IMR-90 (cell line): ENCODE measurements at regions not wholly inside any gene's neighbourhood (a gene's known extent, or its start where the extent isn't known, plus 50 kb on each side); places are given as distances from the start of the nearest gene placed in this dataset.

ENCODE experiments used
- ATAC-seq: fragments of 200-7000 bp; cut with Tn5 transposase; 2 replicates; pipeline ENCODE4 v1.9.1; 2020; ENCODE audit warnings: low read depth, mild to moderate bottlenecking, moderate library complexity
- BruUV-seq: library from RNA; stranded (reverse); fragments of 400-500 nt; replicated peaks from 2 replicates; lab custom pipeline; 2021; lab: Mats Ljungman, UMichigan
- CTCF ChIA-PET: fragments of 300-600 bp; formaldehyde crosslinking; extraction: SDS; loops from one replicate; lab custom pipeline; 2021; ENCODE audit warnings: antibody characterized with exemption; lab: Yijun Ruan, JAX
- POLR2A ChIA-PET: fragments of 300-600 bp; sonication (Branson Sonifier 250); formaldehyde crosslinking; loops from one replicate; lab custom pipeline; 2022; ENCODE audit warnings: antibody characterized with exemption; ENCODE audit not compliant: unreplicated experiment; lab: Charles Lee
- DNase-seq: peaks from one replicate; pipeline ENCODE4 v3.0.0; 2013
- H2AFZ ChIP-seq: replicated peaks from 2 replicates; pipeline ENCODE3; 2013; ENCODE audit warnings: low read length, mild to moderate bottlenecking; ENCODE audit not compliant: poor library complexity
- H2AK5ac ChIP-seq: 2 replicates; pipeline ENCODE4 v1.6.1; 2013; ENCODE audit warnings: low read depth, low read length, inconsistent platforms
- H2AK9ac ChIP-seq: replicated peaks from 2 replicates; pipeline ENCODE3; 2013; ENCODE audit warnings: mild to moderate bottlenecking, low read depth, low read length, moderate library complexity; ENCODE audit not compliant: poor library complexity
- H2BK120ac ChIP-seq: 2 replicates; pipeline ENCODE4 v1.6.1; 2013; ENCODE audit warnings: low read depth, low read length, inconsistent platforms
- H2BK15ac ChIP-seq: 3 replicates; pipeline ENCODE4 v1.6.1; 2013; ENCODE audit warnings: low read depth, low read length, inconsistent platforms
- H2BK20ac ChIP-seq: 2 replicates; pipeline ENCODE4 v1.6.1; 2013; ENCODE audit warnings: low read depth, mild to moderate bottlenecking, inconsistent platforms, low read length, moderate library complexity
- H2BK5ac ChIP-seq: 2 replicates; pipeline ENCODE4 v1.6.1; 2013; ENCODE audit warnings: mild to moderate bottlenecking, low read depth, low read length, inconsistent platforms; ENCODE audit not compliant: poor library complexity, severe bottlenecking
- H3K14ac ChIP-seq: replicated peaks from 2 replicates; pipeline ENCODE4 v1.6.1; 2013; ENCODE audit warnings: low read depth, low read length, inconsistent platforms
- H3K18ac ChIP-seq: 2 replicates; pipeline ENCODE4 v1.6.1; 2013; ENCODE audit warnings: low read depth, low read length, control low read depth
- H3K23ac ChIP-seq: 2 replicates; pipeline ENCODE4 v1.6.1; 2013; ENCODE audit warnings: low read depth, low read length, inconsistent platforms
- H3K27ac ChIP-seq: 2 replicates; pipeline ENCODE4 v1.5.1; 2013; ENCODE audit warnings: mild to moderate bottlenecking, control low read depth, low read length; ENCODE audit not compliant: insufficient read depth
- H3K27me3 ChIP-seq: 2 replicates; pipeline ENCODE4 v1.6.1; 2013; ENCODE audit warnings: low read length; ENCODE audit not compliant: control insufficient read depth, insufficient read depth
- H3K36me3 ChIP-seq: 2 replicates; pipeline ENCODE4 v1.6.1; 2013; ENCODE audit warnings: low read length, mixed read lengths; ENCODE audit not compliant: control insufficient read depth, insufficient read depth
- H3K4ac ChIP-seq: 2 replicates; pipeline ENCODE4 v1.6.1; 2013; ENCODE audit warnings: low read depth, low read length, inconsistent platforms
- H3K4me1 ChIP-seq: 2 replicates; pipeline ENCODE4 v1.6.1; 2013; ENCODE audit warnings: low read length, mixed read lengths; ENCODE audit not compliant: control insufficient read depth, insufficient read depth
- H3K4me2 ChIP-seq: 2 replicates; pipeline ENCODE4 v1.6.1; 2013; ENCODE audit warnings: low read depth, mild to moderate bottlenecking, control low read depth, low read length, moderate library complexity
- H3K4me3 ChIP-seq: 2 replicates; pipeline ENCODE4 v1.5.1; 2013; ENCODE audit warnings: low read depth, mild to moderate bottlenecking, control low read depth, low read length, moderate library complexity; ENCODE audit not compliant: insufficient read depth
- H3K56ac ChIP-seq: 2 replicates; pipeline ENCODE4 v1.6.1; 2013; ENCODE audit warnings: low read length, inconsistent platforms; ENCODE audit not compliant: insufficient read depth; ENCODE audit errors: extremely low read depth
- H3K79me1 ChIP-seq, 2 experiments: 2 replicates each; pipeline ENCODE4 v1.6.1; 2013; ENCODE audit warnings: low read length in 2 of 2, inconsistent platforms in 1 of 2, low read depth in 1 of 2
- H3K9ac ChIP-seq: 2 replicates; pipeline ENCODE4 v1.6.1; 2013; ENCODE audit warnings: low read depth, low read length, control low read depth
- H3K9me1 ChIP-seq: 2 replicates; pipeline ENCODE4 v1.6.1; 2013; ENCODE audit warnings: low read length, inconsistent platforms; ENCODE audit not compliant: insufficient read depth
- H3K9me3 ChIP-seq: 2 replicates; pipeline ENCODE4 v1.6.1; 2013; ENCODE audit warnings: low read length; ENCODE audit not compliant: control insufficient read depth, insufficient read depth
- H4K20me1 ChIP-seq: 2 replicates; pipeline ENCODE4 v1.6.1; 2013; ENCODE audit warnings: low read length, inconsistent platforms; ENCODE audit not compliant: insufficient read depth
- H4K5ac ChIP-seq: 2 replicates; pipeline ENCODE4 v1.6.1; 2013; ENCODE audit warnings: mild to moderate bottlenecking, low read depth, low read length, control low read depth
- H4K8ac ChIP-seq, 2 experiments: 2 replicates each; pipeline ENCODE4 v1.6.1; 2013; ENCODE audit warnings: low read depth in 2 of 2, low read length in 2 of 2, control low read depth in 1 of 2, inconsistent platforms in 1 of 2
- H4K91ac ChIP-seq: 2 replicates; pipeline ENCODE4 v1.6.1; 2013; ENCODE audit warnings: low read depth, low read length, inconsistent platforms; ENCODE audit not compliant: insufficient read depth
- BHLHE40 ChIP-seq: fragments of 150-350 bp; IDR thresholded peaks from 2 replicates; pipeline ENCODE4 v1.6.1; 2016; ENCODE audit warnings: mild to moderate bottlenecking, low read depth, low read length
- CEBPB ChIP-seq: IDR thresholded peaks from 2 replicates; pipeline ENCODE4 v1.6.1; 2012; ENCODE audit warnings: low read depth, low read length, improper control_type of control experiment
- CHD1 ChIP-seq: IDR thresholded peaks from 2 replicates; pipeline ENCODE4 v1.6.1; 2012; ENCODE audit warnings: low read depth, low read length, improper control_type of control experiment
- FOS ChIP-seq: fragments of 150-350 bp; IDR thresholded peaks from 2 replicates; pipeline ENCODE4 v1.6.1; 2016; ENCODE audit warnings: low read depth, low read length
- MAFK ChIP-seq: IDR thresholded peaks from 2 replicates; pipeline ENCODE4 v1.6.1; 2012; ENCODE audit warnings: low read depth, low read length, improper control_type of control experiment
- MAZ ChIP-seq: IDR thresholded peaks from 2 replicates; pipeline ENCODE4 v1.6.1; 2012; ENCODE audit warnings: low read depth, mild to moderate bottlenecking, low read length, improper control_type of control experiment, moderate library complexity, borderline replicate concordance
- MXI1 ChIP-seq: IDR thresholded peaks from 2 replicates; pipeline ENCODE4 v1.6.1; 2012; ENCODE audit warnings: low read depth, mild to moderate bottlenecking, low read length, moderate library complexity, borderline replicate concordance
- NFE2L2 ChIP-seq: fragments of 150-350 bp; IDR thresholded peaks from 2 replicates; pipeline ENCODE4 v1.6.1; 2016; ENCODE audit warnings: low read depth, mild to moderate bottlenecking, low read length
- POLR2A ChIP-seq: IDR thresholded peaks from 2 replicates; pipeline ENCODE4 v1.6.1; 2012; ENCODE audit warnings: mild to moderate bottlenecking, low read depth, low read length
- RAD21 ChIP-seq: IDR thresholded peaks from 2 replicates; pipeline ENCODE4 v1.6.1; 2012; ENCODE audit warnings: low read length, improper control_type of control experiment
- RCOR1 ChIP-seq: IDR thresholded peaks from 2 replicates; pipeline ENCODE4 v1.6.1; 2012; ENCODE audit warnings: mild to moderate bottlenecking, low read length, improper control_type of control experiment; ENCODE audit not compliant: insufficient replicate concordance
- RFX5 ChIP-seq: IDR thresholded peaks from 2 replicates; pipeline ENCODE4 v1.8.0; 2012; ENCODE audit warnings: low read depth, mild to moderate bottlenecking, low read length, moderate library complexity
- SMC3 ChIP-seq: fragments of 150-350 bp; IDR thresholded peaks from 2 replicates; pipeline ENCODE4 v1.6.1; 2016; ENCODE audit warnings: low read depth, mild to moderate bottlenecking, antibody characterized with exemption, low read length, moderate library complexity
- WGBS, 2 experiments: methylation state at CpG; one replicate each; pipeline versions ENCODE4 v1.1.5 to v1.1.7; 2013; ENCODE audit warnings: missing lambda C conversion rate in 2 of 2; ENCODE audit not compliant: insufficient read length in 1 of 2; ENCODE audit errors: extremely low coverage in 2 of 2; 5-methylcytosine and 5-hydroxymethylcytosine counted together
- dilution Hi-C: fragments of 300-500 bp; cut with HindIII; formaldehyde crosslinking; loops from one replicate; pipeline ENCODE4 v1.14.3; 2018; ENCODE audit warnings: low sequenced_read_pairs; ENCODE audit not compliant: unreplicated experiment
- in situ Hi-C: fragments of 300-500 bp; cut with MboI; formaldehyde crosslinking; loops from 3 replicates; pipeline ENCODE4 v1.14.3; 2019; ENCODE audit warnings: low sequenced_read_pairs, inconsistent platforms, mixed read lengths
- intact Hi-C: fragments of 100-400 bp; cut with micrococcal nuclease; formaldehyde crosslinking; loops from 2 replicates; pipeline ENCODE4 v1.10.0; 2022
- TF ChIP-seq, protein P1 (sequence below): fragments of 150-350 bp; IDR thresholded peaks from 2 replicates; pipeline ENCODE4 v1.6.1; 2016; ENCODE audit warnings: low read depth, mild to moderate bottlenecking, low read length, moderate library complexity, borderline replicate concordance
- TF ChIP-seq, protein P2 (sequence below): fragments of 150-350 bp; IDR thresholded peaks from 2 replicates; pipeline ENCODE4 v1.6.1; 2017; ENCODE audit warnings: mild to moderate bottlenecking, antibody characterized with exemption, low read length, low read depth
- TF ChIP-seq, protein P3 (sequence below): conservative IDR thresholded peaks from 2 replicates; pipeline ENCODE4 v1.5.1; 2012; ENCODE audit warnings: mild to moderate bottlenecking, low read depth, low read length, improper control_type of control experiment

DNA sequence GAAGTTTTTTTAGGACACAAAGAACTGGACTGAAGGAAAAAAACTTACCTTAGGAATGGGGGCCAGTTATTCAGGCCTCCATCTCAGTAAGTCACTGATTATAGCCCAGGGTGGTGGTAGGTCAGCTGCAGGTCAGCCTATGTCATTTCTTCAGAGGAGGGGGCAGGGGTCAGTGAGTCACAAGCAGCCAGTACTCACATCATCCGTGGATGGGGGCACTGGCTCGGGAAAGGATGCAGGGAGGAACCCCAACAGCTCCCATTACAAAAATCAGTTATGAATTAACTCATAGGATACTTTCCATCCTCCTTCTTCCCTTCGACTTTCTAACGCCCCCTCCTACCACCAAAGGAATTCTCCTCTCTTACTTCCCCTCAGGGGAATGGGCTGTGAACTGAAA is 578.3 kb downstream of the PDCD6IP start:
- DNase-seq (no peak), ATAC-seq (no peak)
- H3K36me3 ChIP-seq: no peaks in the 10 kb centered on the region
- no peak overlapping the region for H2BK5ac ChIP-seq
- dilution Hi-C loops (no loop called here), intact Hi-C loops (no loop called here), in situ Hi-C loops (no loop called here)
- ChIA-PET CTCF (no interaction called here), POLR2A (no interaction called here)
- H2BK20ac ChIP-seq: no peak overlapping the region
- H2AFZ ChIP-seq: no peak overlapping the region
- H3K23ac ChIP-seq: no peak overlapping the region
- no CpG with 5 or more reads among the region's 4 CpGs for WGBS, 2 experiments
- H4K5ac ChIP-seq: no peak overlapping the region
- no peak overlapping the region for H2BK120ac ChIP-seq
- H3K9ac ChIP-seq: no peak overlapping the region
- TF ChIP-seq NFE2L2: no peak
- TF ChIP-seq BHLHE40: no peak
- TF ChIP-seq, protein P1, sequence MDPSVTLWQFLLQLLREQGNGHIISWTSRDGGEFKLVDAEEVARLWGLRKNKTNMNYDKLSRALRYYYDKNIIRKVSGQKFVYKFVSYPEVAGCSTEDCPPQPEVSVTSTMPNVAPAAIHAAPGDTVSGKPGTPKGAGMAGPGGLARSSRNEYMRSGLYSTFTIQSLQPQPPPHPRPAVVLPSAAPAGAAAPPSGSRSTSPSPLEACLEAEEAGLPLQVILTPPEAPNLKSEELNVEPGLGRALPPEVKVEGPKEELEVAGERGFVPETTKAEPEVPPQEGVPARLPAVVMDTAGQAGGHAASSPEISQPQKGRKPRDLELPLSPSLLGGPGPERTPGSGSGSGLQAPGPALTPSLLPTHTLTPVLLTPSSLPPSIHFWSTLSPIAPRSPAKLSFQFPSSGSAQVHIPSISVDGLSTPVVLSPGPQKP: no peak
- TF ChIP-seq MAFK: no peak
- TF ChIP-seq, protein P2, sequence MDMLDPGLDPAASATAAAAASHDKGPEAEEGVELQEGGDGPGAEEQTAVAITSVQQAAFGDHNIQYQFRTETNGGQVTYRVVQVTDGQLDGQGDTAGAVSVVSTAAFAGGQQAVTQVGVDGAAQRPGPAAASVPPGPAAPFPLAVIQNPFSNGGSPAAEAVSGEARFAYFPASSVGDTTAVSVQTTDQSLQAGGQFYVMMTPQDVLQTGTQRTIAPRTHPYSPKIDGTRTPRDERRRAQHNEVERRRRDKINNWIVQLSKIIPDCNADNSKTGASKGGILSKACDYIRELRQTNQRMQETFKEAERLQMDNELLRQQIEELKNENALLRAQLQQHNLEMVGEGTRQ: no peak
- no peak for TF ChIP-seq SMC3
- no peak for TF ChIP-seq CEBPB
- TF ChIP-seq, protein P3, sequence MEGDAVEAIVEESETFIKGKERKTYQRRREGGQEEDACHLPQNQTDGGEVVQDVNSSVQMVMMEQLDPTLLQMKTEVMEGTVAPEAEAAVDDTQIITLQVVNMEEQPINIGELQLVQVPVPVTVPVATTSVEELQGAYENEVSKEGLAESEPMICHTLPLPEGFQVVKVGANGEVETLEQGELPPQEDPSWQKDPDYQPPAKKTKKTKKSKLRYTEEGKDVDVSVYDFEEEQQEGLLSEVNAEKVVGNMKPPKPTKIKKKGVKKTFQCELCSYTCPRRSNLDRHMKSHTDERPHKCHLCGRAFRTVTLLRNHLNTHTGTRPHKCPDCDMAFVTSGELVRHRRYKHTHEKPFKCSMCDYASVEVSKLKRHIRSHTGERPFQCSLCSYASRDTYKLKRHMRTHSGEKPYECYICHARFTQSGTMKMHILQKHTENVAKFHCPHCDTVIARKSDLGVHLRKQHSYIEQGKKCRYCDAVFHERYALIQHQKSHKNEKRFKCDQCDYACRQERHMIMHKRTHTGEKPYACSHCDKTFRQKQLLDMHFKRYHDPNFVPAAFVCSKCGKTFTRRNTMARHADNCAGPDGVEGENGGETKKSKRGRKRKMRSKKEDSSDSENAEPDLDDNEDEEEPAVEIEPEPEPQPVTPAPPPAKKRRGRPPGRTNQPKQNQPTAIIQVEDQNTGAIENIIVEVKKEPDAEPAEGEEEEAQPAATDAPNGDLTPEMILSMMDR: no peak
- no peak for TF ChIP-seq RAD21
- no peak for TF ChIP-seq POLR2A
- TF ChIP-seq MAZ: no peak
- no peak for TF ChIP-seq RFX5
- no peak for TF ChIP-seq MXI1
- no peak for TF ChIP-seq CHD1
- no peak for TF ChIP-seq RCOR1
- no peak for TF ChIP-seq FOS
- H2BK15ac ChIP-seq: no peak overlapping the region
- H3K27ac ChIP-seq: no peak overlapping the region
- H2AK5ac ChIP-seq: no peak overlapping the region
- H3K4ac ChIP-seq: no peak overlapping the region
- H3K27me3 ChIP-seq: no peaks in the 10 kb centered on the region
- H4K8ac ChIP-seq: no peak overlapping the region
- H4K20me1 ChIP-seq: no peaks in the 10 kb centered on the region
- no TSS peak for BruUV-seq
- H3K4me2 ChIP-seq: no peak overlapping the region
- H3K4me3 ChIP-seq: no peak overlapping the region
- peaks cover 16% of the 10 kb centered on the region; the same call in 1 of the 2 replicates for H3K9me3 ChIP-seq
- H3K9me1 ChIP-seq: no peaks in the 10 kb centered on the region
- H3K56ac ChIP-seq: no peak overlapping the region
- H3K79me1 ChIP-seq: no peaks in the 10 kb centered on the region
- H4K91ac ChIP-seq: no peak overlapping the region
- no peak overlapping the region for H3K14ac ChIP-seq
- H2AK9ac ChIP-seq: no peak overlapping the region
- no peak overlapping the region for H3K18ac ChIP-seq
- no peaks in the 10 kb centered on the region for H3K4me1 ChIP-seq
